HG02840 (cell line): ENCODE measurements at regions not wholly inside any gene's neighbourhood (a gene's known extent, or its start where the extent isn't known, plus 50 kb on each side); places are given as distances from the start of the nearest gene placed in this dataset.
"Not testable (repeated sequence)": the region's sequence is repeated elsewhere in the genome, so short reads cannot be mapped to it uniquely, and the experiment has no call there.

Experiments
- ATAC-seq: cut with Tn5 transposase; IDR thresholded peaks from one replicate; pipeline ENCODE4 v1.9.1; 2021; ENCODE audit warnings: mild to moderate bottlenecking, moderate library complexity, moderate number of reproducible peaks; ENCODE audit not compliant: unreplicated experiment, low FRiP score

DNA sequence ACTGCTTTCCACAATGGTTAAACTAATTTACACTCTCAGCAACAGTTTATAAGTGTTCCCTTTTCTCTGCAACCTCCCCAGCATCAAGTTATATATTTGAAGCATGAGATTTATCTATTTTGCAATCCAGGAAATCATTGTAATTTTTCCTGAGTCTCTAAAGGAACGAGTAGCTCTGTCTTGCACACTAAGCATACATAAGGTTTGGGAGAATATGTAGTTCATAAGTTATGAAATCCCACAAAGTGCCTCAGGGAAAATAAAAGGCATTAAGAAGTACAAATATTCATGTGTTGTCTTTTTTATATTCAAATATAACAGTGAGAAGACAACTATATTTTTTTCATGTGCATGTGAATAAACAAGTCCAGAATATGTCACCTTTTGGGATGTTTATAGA is 377.1 kb upstream of the RORB start:
- no peak for ATAC-seq

DNA sequence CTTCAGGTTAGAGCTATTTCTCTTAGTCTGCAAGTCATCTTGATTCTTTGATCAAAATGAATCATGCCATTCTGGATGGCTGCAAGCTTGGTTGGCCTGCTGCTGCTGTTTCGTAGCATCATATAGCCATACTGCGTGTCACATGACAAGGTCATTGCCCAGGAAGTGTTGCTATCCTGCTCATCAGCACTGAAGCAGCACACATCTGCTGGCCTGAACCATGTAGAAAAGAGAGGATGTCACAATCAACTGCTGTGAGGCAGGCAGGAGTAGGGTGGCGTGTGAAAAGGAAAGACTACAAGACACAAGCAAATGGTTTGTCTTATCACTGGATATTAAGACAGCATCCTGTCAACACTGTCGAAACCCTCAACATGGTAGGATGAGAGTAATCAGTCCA is 376.7 kb upstream of the RORB start:
- no peak for ATAC-seq

DNA sequence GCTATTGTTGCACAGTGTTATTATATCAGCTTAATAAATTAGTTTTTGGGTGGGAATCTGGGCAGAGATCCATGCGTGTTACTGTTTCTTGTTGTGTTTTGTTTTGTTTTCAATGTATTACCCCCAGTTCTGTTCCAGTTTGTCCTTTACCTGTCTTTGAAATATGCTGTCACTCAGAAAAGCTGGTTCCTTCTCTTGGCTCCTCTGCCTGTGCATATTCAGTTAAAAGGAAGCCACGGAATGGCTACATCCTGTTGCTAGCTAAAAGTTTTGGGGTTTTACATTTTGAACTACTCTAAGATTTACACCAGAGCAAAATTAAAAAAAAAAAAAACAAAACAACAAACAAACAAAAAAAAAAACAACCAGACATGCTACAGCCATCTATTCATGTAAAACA is 374.9 kb upstream of the RORB start:
- ATAC-seq: no peak

DNA sequence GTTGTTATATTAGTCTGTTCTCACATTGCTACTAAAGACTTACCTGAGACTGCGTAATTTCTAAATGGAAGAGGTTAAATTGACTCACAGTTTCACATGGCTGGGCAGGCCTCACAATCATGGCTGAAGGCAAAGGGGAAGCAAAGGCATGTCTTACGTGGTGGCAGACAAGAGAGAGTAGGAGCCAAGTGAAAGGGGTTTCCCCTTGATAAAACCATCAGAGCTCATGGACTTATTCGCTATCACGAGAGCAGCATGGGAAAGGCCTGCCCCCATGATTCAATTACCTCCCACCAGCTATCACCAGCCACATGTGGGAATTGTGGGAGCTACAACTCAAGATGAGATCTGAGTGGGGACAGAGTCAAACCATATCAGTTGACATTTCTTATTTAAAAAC is 374.5 kb upstream of the RORB start:
- no peak for ATAC-seq

DNA sequence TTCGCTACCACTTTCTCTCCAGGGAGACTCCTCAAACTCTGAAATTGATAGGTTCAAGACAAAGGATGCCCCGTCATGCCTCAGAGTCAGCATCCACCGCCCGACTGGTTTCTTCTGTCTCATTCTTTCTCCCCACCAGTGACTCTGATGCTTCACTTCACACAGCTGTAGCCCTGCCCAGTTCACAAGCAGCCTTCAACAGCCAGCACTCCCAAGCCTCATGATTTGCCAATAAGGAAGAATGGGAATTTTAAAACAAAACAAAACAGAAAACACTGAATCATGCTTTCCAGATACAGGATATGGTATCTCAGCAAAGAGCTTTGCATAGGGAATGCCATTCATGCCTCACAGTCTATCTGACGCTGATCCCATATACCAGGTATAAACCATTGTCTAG is 371.2 kb upstream of the RORB start:
- ATAC-seq: no peak

DNA sequence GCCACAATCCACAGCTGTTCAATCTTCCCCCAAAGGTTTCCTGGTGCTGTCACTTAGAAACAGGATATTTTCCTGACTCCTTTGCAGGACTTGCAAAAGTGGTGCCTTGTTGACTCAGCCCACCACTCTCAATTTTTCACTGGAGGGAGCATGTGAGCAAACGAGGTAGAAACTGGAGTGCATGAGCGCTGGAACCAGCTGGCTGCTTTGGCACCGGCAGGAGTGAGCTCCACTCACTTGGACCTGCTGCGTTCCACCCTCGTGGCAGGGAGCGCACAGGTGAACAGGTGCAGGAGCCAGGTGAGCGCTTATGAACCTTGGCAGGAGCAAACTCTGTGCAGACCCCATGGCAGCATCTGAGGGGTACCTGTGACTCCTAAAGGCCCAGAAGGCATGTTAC is 364.1 kb upstream of the RORB start:
- no peak for ATAC-seq

DNA sequence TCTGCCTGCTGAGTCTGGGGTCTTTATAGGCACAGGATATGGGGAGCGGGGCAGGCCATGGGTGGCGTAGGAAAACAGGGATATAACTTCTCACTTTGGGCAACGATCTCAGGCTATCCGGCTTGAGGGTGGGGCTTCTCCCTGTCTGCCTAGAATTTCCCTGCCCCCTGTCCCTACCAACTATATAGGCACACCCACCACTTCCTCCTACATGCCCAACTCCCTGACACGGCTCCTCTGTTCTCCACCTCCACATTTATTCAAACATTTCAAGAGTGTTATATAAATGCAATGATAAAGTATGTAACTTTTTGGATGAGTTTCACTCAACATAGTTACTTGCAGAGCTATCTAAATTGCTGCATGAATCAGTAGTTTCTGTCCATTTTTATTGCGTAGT is 363.2 kb upstream of the RORB start:
- ATAC-seq: no peak

DNA sequence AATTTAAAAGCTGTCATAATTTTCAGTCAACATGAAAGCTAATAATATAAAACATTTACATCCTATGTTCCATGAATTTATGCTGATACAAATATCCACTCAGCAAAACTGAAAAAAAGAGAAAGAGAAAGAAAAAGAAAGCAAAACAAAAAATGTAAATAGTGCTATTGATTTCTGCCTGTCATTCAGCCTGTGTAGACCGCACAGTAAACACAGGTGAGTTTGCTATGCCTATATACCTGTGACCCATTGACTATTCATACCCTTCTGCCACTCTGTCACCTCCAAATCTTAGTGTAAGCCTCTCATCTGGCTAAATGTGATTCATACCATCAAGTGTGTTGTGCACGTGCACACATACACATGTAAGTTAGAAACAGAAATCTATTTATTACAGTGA is 359.0 kb upstream of the RORB start:
- ATAC-seq: no peak

DNA sequence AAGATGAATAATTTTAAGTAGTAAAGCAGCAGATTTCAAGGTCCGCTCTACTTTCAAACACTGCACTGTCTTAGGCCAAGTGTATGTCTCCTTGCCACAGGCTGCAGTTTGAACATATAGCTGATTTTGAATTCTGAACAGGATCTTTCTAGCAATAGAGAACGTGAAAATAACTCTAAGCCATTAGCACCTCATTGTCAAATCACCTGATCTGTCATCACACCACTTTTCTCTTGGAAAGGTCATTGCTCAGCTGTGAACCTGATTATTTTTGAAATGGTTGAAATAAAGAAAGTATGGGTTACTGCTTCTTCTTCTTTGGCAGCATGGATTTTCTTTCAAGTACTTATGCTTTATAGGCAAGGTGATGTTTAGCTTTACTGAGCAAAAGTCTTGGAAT is 357.0 kb upstream of the RORB start:
- no peak for ATAC-seq

DNA sequence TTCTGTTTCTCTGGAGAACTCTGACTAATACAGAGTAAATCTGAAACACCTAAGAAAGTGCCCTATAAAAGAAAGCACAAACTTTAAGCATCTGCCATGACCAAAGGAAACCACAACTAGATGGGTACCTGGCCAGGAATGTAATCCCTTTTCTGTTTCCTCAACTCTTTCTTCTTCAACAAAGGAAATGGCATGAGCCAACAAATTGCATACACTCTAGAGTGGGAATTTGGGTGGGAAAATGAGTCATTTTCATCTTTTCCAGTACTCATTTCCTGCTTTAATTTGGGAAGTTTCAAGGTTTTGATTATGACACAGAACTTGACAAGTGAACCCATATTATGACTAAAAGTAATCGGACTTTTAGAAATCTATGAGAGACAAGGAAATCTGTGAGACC is 349.2 kb upstream of the RORB start:
- no peak for ATAC-seq

DNA sequence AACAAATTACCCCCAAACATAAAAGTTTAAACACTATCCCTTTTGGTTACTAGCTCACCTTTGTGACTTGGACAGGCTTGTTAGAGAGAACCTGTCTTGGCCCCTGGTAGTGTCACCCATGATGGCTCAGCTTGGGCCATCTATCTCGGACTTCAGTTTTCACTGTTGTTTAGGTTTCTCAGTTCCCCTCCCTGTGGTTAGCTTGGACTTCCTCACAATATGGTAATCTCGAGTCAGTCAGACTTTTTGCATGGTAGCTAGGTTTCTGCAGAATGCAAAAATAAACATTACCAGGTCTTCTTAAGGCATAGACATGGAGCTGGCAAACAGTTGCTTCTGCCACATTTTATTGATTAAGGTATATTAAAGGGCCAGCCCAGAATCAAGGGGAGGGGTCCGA is 324.3 kb upstream of the RORB start:
- peak; percentile 79 for ATAC-seq

DNA sequence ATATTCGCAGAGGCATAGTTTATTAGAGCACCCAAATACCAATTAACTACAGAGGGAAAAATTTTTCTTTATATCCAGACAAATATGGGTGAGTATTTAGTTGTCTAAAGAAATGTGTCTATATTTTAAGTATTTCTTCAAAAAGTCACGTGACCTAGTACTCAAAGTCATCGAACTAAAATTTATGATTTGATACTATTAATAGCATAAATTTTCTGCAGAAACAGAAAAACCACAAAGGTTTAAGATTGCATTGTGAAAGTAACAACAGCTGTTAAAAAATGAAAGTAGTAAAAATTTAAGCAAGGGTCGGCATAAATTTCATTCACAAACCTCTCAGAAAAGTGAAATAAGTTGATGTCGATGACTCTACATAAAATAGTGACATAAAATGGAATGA is 323.9 kb upstream of the RORB start:
- ATAC-seq: no peak

DNA sequence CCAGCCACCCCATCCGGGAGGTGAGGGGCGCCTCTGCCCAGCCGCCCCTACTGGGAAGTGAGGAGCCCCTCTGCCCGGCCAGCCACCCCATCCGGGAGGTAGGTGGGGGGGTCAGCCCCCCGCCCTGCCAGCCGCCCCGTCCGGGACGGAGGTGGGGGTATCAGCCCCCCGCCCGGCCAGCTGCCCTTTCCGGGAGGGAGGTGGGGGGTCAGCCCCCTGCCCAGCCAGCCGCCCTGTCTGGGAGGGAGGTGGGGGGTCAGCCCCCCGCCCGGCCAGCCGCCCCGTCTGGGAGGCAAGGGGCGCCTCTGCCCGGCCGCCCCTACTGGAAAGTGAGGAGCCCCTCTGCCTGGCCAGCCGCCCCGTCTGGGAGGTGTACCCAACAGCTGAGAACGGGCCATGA is 299.4 kb upstream of the RORB start:
- not testable (repeated sequence) for ATAC-seq

DNA sequence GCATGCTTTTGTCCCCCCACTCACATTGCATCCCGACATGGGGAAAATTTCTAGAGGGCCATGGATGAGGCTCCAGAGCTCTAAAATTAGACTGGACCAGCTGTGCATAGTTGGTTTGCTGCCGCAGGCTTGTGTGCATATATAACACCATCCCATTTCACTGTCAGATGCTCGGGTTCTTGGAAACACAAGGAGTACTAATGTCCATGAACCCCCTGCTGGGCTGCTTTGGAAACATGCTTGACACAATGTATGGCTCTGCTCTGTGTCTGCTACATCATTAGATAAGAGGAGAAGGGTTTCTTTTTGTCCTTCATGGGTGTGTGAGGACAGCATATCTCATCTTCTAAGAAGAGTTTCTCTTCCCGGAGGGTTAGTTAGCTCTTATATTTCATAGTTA is 292.1 kb upstream of the RORB start:
- no peak for ATAC-seq

DNA sequence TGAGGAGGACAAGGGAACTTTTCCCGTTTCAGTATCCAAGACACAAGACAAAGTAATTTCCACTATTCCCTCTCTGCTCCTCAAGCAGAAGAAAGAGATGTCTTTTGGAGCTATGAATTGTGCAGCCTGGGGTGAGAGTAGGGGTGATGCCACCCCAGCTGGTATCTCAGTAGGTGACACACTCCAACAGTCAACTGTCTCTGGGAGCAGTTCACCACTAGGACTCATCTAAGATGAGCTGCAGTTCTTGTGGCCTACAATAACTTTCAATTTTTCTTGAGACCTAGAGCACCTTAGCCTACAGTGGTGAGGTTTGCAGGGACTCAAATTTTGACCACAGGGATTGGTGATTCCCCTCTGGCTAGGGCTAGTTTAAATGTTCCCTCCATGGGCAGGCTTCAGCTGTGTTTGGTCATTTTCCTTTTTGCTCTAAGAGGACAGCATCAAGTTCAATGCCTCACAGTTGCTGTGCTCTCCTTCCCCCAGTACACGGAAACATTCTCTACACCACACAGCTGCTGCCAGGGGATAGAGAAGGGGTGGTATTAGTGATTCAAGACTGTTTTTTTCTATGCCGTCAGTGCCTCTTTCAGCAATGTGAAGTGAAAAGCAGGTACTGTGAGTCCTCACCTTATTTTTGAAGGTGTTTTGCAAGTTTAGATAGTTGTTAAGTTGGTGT is 278.6 kb upstream of the RORB start:
- no peak for ATAC-seq

DNA sequence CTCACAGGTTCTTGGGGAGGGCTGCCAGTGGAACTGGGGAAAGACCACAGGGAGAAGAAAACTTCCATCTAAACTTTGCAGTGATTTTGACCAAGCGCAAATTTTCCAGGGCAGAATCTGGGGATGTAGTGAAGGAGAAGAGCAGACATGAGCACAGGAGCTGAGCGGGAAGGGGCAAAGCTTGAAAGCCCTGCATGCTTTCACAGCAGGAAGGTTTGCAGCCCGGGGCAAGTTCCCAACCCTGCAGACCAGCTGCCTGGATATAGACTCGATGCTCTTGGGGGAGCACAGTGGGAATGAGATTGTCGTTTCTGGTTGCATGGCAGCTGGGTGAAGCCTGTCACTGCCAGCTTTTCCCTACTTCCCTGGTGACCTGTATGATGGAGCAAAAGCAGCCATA is 276.8 kb upstream of the RORB start:
- no peak for ATAC-seq

DNA sequence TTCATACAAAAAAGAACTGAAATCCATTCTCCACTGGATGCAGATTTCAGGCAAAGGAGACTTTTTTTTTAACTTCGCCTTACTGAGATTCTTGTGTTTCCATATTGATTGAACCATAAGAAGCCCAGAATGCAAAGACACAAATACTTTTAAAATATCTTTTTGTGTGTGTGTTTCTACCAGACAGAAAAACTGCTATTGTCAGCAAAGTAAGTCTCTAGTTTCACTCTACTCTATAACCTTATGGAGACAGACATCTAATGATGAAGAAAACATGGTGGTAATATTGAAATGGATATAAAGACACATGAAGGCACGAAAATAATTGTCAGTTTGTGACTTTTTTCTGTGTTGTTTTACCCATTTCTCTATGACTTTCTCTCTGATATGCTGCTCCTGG is 260.3 kb upstream of the RORB start:
- no peak for ATAC-seq

DNA sequence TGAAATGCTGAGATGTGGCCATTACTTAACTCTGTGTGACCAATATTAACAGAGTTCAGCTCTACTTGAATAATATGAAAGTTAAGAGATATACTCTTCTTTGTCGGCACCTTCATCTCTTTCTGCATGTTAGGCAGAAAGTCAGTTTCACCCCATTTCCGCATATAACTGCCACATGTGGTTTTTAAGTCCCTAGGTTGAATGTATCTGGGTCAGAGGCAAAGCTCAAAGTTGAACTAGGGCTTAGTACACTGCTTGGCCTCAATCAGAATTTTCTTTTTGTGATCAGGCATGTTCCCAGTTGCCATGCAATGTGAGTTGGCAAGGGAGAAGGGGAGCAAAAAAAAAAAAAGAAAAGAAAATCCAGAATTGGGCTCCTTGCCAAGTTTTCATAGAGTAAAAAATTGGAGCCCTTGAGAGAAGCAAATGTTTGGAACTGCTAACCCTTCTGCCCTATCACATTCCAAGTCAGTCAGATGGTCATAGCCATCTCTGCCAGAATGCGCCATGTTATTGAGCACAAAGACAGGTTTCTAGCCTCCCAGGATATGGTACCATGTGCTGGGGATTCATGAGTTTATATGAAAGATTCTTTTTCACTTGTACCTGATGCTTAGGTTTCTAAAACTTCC is 251.2 kb upstream of the RORB start:
- no peak for ATAC-seq

DNA sequence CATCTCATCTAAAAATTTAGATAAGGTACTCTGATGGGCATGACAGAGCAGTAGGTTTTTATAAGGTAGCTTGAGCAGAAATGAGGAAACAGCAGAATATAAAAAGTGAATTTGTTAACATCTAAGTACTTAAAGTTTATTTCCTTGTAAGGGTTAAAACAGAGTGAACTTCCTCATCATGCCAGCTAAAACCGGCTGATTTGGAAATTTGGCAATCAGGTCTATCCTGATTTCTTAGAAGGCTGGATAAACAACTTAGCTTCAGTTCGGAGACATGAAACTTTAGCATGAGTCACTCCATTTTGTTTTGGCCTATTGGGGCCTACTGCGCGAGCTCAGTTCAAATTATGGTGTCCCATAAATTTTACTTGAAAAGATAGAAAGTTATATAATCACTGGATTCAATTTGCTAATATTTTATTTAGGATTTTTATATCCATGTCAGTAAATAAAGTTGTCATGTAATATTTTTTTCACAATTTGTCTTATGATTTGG is 241.6 kb upstream of the RORB start:
- no peak for ATAC-seq

DNA sequence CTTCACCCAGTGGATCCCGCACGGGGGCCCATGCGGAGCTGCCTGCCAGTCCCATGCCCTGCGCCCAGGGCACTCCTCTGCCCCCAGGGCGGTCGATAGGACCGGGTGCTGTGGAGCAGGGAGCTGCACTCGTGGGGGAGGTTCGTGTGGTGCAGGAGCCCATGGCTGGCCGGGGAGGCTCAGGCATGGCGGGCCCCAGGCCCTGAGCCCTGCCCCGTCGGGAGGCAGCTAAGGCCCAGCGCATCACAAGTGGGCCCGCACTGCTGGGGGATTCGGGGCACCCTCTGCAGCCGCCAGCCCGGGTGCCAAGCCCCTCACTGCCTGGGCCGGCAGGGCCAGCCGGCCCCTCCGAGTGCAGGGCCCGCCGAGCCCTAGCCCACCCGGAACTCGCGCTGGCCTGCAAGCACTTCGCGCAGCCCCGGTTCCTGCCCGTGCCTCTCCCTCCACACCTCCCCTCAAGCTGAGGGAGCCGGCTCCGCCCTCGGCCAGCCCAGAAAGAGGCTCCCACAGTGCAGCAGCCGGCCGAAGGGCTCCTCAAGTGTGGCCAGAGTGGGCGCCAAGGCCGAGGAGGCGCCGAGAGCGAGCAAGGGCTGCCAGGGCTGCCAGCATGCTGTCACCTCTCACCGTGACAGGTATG is 221.1 kb upstream of the RORB start:
- no peak for ATAC-seq

DNA sequence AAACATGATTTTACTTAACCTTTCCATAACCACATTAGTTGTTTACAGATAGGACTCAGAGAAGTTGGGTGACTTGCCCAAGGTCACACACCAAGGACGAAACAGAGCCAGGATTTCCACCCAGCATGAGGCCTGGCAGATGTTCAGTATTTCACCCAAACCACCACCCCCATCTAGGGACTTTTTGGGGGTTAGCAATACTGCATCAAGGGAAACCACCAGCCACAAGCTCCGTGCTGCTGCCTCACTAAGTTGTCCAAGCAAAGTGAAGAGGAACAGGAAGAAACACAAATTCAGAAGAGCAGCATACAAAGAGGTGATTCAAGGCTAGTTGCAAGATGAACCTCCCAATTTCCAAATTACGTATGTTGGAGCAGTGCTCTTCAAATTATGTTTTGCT is 219.6 kb upstream of the RORB start:
- peak; percentile 94 for ATAC-seq

DNA sequence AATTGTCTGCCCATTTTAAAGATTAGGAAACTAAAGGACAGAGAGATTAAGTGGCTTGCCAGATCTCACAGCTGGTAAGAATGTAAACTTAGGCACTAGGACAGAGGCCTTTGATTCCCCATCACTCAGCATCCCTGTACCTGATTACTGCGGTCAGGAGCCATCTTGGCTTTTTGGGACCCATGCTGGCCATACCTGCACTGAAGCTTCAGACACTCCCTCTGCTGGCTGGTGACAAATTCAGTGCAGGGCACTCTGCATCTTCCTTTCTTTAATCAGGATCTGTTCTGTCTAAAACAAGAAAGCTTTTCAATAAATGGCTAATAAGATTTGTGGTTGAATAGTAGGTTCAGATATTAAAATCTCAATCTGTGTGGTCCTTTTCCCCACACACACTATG is 215.5 kb upstream of the RORB start:
- no peak for ATAC-seq
